GM12875 (cell line): ENCODE measurements at regions not wholly inside any gene's neighbourhood (a gene's known extent, or its start where the extent isn't known, plus 50 kb on each side); places are given as distances from the start of the nearest gene placed in this dataset.

ENCODE experiments used
- H3K4me3 ChIP-seq: one replicate; pipeline ENCODE4 v1.5.1; 2011; ENCODE audit warnings: low read depth, low read length, control low read depth
- TF ChIP-seq, protein P1 (sequence below): IDR thresholded peaks from 2 replicates; pipeline ENCODE4 v1.5.1; 2011; ENCODE audit warnings: low read depth, mild to moderate bottlenecking, control low read depth, inconsistent platforms, low read length, moderate library complexity, borderline replicate concordance; ENCODE audit not compliant: insufficient read depth

DNA sequence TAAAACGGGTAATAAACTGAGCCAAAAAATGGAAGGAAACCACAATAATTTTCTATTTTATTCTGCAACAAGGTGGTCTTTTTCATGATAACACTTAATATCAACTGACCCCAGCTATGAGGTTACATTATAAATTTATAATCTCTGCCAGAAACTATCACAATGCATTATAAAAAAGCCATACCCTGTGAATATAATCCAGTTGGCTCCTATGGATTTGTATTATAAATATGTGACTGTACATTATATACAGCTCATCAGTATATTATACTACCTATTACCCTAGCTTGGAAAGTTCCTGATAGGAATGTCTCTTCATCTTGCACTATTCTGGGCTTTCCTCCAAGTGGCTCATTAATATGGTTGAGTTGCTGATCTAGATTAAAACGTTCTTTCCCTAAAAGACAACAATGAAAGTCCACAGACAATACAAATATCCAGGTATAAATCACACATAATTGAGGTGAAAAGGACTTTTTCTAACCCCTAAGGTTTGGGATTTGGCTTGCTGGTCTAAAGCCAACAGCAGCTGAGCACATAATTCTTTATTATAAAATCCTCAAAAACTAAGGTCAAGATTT, 487.7 kb downstream of the TTLL7 start:
- no peak overlapping the region for H3K4me3 ChIP-seq
- TF ChIP-seq, protein P1, sequence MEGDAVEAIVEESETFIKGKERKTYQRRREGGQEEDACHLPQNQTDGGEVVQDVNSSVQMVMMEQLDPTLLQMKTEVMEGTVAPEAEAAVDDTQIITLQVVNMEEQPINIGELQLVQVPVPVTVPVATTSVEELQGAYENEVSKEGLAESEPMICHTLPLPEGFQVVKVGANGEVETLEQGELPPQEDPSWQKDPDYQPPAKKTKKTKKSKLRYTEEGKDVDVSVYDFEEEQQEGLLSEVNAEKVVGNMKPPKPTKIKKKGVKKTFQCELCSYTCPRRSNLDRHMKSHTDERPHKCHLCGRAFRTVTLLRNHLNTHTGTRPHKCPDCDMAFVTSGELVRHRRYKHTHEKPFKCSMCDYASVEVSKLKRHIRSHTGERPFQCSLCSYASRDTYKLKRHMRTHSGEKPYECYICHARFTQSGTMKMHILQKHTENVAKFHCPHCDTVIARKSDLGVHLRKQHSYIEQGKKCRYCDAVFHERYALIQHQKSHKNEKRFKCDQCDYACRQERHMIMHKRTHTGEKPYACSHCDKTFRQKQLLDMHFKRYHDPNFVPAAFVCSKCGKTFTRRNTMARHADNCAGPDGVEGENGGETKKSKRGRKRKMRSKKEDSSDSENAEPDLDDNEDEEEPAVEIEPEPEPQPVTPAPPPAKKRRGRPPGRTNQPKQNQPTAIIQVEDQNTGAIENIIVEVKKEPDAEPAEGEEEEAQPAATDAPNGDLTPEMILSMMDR = no peak

DNA sequence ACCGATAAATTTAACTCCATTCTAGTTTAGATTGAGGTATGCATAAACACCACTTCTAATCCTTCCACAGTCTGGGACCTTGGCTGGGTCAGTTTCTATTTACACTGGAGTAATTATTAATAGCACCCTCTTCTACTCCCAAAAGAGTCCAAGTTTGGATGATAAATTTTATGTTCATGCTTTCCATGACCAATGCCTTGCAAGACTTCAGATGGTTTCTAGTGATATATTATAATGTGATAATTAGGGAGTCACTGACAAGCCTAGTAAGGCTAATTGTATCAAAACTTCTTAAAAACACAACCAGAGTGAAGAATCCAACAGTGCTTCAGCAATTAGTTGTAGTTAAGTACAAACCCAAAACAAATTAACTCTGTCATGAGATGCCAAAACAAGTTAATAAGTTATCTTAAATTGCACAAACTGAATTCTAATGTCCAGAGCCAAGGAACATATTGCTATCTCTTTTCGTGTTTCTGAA, 489.6 kb downstream of the TTLL7 start:
- TF ChIP-seq, protein P1 = no peak
- no peak overlapping the region for H3K4me3 ChIP-seq

DNA sequence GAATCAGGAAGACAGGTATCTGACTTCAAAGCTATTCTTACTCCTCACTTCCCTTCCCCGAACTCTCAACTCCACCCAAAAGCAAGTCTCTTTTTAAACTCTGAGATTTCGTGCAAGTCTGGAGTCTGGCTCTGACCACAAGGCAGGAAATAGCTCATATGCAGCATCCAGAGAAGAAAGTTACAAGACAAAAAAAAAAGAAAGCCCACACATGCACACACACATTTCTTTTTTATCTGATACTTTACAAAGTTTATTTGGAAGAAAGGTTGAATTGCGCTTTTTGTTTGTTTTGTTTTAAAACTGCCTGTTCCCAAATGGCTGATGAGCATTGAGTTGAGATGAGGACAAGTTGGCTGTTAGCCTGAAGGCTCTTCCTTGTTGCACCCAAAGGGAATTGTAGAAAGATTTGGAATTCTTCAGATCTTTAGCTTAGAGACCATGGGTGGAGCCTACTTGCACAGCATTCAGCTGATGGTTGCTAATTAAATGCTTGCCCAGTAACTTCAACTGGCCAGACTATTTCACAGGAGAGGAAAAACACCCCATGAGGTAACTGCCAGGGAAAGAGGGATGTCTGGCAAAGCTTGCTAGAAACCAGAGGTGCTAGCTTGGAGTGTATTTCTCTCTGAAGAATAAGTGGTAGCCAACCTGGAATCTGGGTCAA, 490.3 kb downstream of the TTLL7 start:
- TF ChIP-seq, protein P1 = no peak
- H3K4me3 ChIP-seq = no peak overlapping the region

DNA sequence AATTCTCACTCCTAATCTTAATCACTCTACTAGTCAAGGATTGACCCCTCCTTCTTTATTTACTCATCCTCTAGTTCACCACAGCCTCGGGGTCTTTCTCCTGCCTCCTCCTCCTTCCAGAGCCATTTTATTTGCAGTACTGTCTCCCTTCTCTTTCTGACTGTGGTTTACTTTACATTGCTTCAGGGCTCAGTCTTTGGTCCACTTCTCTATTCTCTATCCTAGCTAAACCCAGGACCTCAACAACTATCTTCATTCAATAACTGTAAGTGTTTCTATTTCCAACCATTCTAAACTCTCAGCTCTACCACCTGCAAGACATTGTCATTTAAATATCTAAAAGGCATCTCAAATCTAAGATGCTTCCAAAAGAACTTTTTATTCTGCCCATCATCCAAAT, 493.8 kb downstream of the TTLL7 start:
- TF ChIP-seq, protein P1 = no peak
- H3K4me3 ChIP-seq = no peak overlapping the region

DNA sequence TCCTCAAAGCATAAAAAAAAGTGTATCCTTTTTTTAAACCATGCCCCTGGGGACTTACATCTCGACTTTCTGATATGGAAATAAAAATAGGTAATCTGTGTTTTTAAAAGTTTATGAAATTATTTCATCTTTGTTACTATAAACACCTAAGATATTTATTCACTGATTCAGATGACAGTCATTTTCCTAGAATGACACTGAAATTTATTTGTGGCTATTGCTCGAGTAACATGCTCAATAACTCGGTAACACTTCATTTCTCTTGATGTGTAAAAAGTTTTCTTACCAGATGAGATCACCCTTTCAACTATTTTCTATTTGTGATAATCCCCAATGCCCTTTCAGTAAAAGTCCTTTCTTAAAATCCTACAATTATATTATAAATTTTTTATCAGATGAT, 495.8 kb downstream of the TTLL7 start:
- no peak overlapping the region for H3K4me3 ChIP-seq
- TF ChIP-seq, protein P1 = no peak

DNA sequence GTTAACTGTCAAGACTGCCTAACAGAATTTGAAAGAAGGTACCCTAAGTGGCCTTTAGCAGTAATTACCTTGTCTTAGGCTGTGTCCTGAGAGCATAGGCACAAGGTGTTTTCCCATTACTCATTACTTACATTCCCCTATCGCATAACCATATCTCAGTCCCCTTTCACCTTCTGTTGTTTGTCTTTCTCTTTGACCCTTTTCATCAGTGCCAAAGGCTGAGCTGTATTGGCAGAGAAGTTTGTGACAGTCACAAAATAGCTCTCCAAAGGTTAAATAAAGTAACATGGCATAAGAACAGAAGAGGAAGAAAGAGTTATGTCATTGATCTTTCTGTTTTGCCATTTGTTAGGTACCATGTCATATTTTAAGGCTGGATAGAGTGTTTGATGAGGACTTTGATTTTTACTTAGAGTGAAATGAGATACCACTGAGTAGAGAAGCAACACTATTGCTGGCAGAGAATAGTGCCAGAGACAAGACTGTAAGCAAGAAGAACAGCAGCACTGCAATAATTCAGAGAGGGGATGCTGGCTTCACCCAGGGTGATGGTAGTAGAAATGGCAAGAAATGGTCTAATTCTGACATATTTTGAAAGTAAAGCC, 497.8 kb downstream of the TTLL7 start:
- H3K4me3 ChIP-seq = no peak overlapping the region
- TF ChIP-seq, protein P1 = no peak

DNA sequence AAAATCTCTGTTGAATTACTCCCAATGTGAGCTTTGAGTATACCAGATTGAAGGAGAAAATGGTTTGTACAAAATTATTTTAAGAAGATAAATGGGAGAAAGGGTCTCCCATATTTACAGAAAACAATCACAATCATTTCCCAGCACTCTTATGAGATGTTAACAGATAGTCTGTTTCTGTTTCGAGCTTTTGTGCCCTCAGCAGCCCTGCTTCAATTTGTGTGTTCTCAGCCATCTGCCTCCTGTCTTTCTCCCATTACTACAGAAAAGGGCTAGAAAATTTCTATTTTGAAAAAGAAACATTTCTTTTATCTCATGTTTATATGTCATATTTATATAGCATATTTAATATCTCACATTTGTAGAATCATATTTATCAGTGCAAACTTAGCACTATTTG, 498.4 kb downstream of the TTLL7 start:
- TF ChIP-seq, protein P1 = no peak
- no peak overlapping the region for H3K4me3 ChIP-seq
